Neural progenitor cell (in vitro differentiated cells): ENCODE measurements at regions not wholly inside any gene's neighbourhood (a gene's known extent, or its start where the extent isn't known, plus 50 kb on each side); places are given as distances from the start of the nearest gene placed in this dataset.

Experiments used
- DNase-seq: peaks from one replicate; pipeline ENCODE4 v3.0.0-alpha.2; 2016; ENCODE audit warnings: low spot score
- H2AFZ ChIP-seq: fragments of 200-600 bp; sonication (generic); replicated peaks from 2 replicates; pipeline ENCODE4 v1.6.1; 2016; ENCODE audit warnings: antibody characterized with exemption
- H3F3A ChIP-seq: fragments of 200-600 bp; sonication (generic); 2 replicates; pipeline ENCODE4 v1.6.1; 2016; ENCODE audit warnings: antibody characterized with exemption, low read depth
- H3K27ac ChIP-seq: fragments of 200-600 bp; sonication (generic); 2 replicates; pipeline ENCODE4 v1.5.1; 2016; ENCODE audit warnings: mild to moderate bottlenecking
- H3K27me3 ChIP-seq: fragments of 200-600 bp; sonication (generic); 2 replicates; pipeline ENCODE4 v1.6.1; 2016; ENCODE audit warnings: mild to moderate bottlenecking, moderate library complexity
- H3K36me3 ChIP-seq: fragments of 200-600 bp; sonication (generic); 2 replicates; pipeline ENCODE4 v1.5.1; 2016
- H3K4me1 ChIP-seq: fragments of 200-600 bp; sonication (generic); 2 replicates; pipeline ENCODE4 v1.6.1; 2016; ENCODE audit warnings: mixed run types
- H3K4me2 ChIP-seq: fragments of 200-600 bp; sonication (generic); 2 replicates; pipeline ENCODE4 v1.6.1; 2016
- H3K4me3 ChIP-seq: fragments of 200-600 bp; sonication (generic); 2 replicates; pipeline ENCODE4 v1.5.1; 2016
- H3K79me2 ChIP-seq: fragments of 200-600 bp; sonication (generic); 2 replicates; pipeline ENCODE4 v1.6.1; 2016; ENCODE audit warnings: low read depth
- H3K9ac ChIP-seq: fragments of 200-600 bp; sonication (generic); 2 replicates; pipeline ENCODE4 v1.6.1; 2016
- H3K9me3 ChIP-seq: fragments of 200-600 bp; sonication (generic); 2 replicates; pipeline ENCODE4 v1.5.1; 2016; ENCODE audit warnings: low read depth
- H4K20me1 ChIP-seq: fragments of 200-600 bp; sonication (generic); 2 replicates; pipeline ENCODE4 v1.6.1; 2016; ENCODE audit warnings: low read depth
- H3K27ac Mint-ChIP-seq: 3 replicates; pipeline ENCODE4 v1.8.0; 2021; ENCODE audit warnings: mixed read lengths
- H3K27me3 Mint-ChIP-seq: 2 replicates; pipeline ENCODE4 v1.8.0; 2022; ENCODE audit warnings: low read depth, mild to moderate bottlenecking, inconsistent platforms, moderate library complexity, mixed read lengths; ENCODE audit not compliant: insufficient read depth
- H3K36me3 Mint-ChIP-seq: 3 replicates; pipeline ENCODE4 v1.8.0; 2021; ENCODE audit warnings: mixed read lengths
- H3K4me1 Mint-ChIP-seq: 3 replicates; pipeline ENCODE4 v1.8.0; 2021; ENCODE audit warnings: mixed read lengths
- H3K4me3 Mint-ChIP-seq: 3 replicates; pipeline ENCODE4 v1.8.0; 2021; ENCODE audit warnings: mild to moderate bottlenecking, moderate library complexity, mixed read lengths
- H3K9me3 Mint-ChIP-seq: 3 replicates; pipeline ENCODE4 v1.8.0; 2020; ENCODE audit warnings: mixed read lengths
- EZH2 ChIP-seq: fragments of 200-600 bp; sonication (generic); IDR thresholded peaks from 2 replicates; pipeline ENCODE4 v1.6.1; 2017; ENCODE audit warnings: antibody characterized with exemption, mild to moderate bottlenecking, moderate library complexity
- EZH2phosphoT487 ChIP-seq: fragments of 200-600 bp; sonication (generic); IDR thresholded peaks from 2 replicates; pipeline ENCODE4 v1.6.1; 2017; ENCODE audit warnings: antibody characterized with exemption
- TF ChIP-seq, protein P1 (sequence below): fragments of 200-600 bp; sonication (generic); IDR thresholded peaks from 2 replicates; pipeline ENCODE4 v1.5.1; 2017; ENCODE audit warnings: antibody characterized with exemption, mild to moderate bottlenecking

DNA sequence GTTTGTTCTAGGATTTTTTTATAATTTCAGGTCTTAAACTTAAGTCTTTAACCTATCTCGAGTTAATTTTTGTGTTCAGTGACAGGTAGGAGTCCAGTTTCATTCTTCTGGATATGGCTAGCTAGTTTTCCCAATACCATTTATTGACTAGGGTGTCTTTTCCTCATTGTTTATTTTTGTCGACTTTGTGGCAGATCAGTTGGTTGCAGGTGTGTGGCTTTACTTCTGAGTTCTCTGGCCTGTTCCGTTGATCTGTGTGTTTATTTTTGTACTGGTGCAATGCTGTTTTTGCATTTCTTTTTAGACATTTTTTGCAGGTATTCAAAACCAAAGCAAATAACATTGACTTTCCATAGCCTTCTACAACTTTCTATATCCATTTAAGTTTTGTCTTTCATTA, 121.7 kb downstream of the ETNK1 start:
- H3K27ac Mint-ChIP-seq: no peak overlapping the region

DNA sequence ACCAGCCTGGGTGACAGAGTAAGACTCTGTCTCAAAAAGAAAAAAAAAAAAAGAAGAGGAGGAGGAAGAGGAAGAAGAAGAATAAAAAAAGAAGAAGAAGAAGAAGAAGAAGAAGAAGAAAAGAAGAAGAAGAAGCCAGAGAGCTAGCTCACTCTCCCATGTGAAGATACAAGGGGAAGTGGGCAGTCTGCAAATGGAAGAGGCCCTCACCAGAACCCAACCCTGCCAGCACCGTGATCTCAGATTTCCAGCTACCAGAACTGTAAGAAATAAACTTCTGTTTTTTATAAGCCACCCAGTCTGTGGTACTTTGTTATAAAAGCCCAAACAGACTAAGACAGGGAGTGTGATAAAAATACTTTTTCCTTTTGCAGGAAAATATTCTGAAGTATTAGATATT, 130.7 kb downstream of the ETNK1 start:
- Histone ChIP-seq H3K9ac (no peak overlapping the region), H4K20me1 (no peaks in the 10 kb centered on the region), H3K27me3 (no peaks in the 10 kb centered on the region), H3K4me2 (no peak overlapping the region), H3K9me3 (no peaks in the 10 kb centered on the region), H2AFZ (no peak overlapping the region), H3F3A (no peaks in the 10 kb centered on the region), H3K36me3 (no peaks in the 10 kb centered on the region), H3K27ac (no peak overlapping the region), H3K4me1 (no peaks in the 10 kb centered on the region), H3K79me2 (no peaks in the 10 kb centered on the region), H3K4me3 (no peak overlapping the region)
- DNase-seq: no peak
- no peak overlapping the region for H3K27ac Mint-ChIP-seq
- no peak overlapping the region for H3K4me3 Mint-ChIP-seq
- H3K9me3 Mint-ChIP-seq: peaks cover 5% of the 10 kb centered on the region
- TF ChIP-seq EZH2: no peak
- no peak for TF ChIP-seq EZH2phosphoT487
- TF ChIP-seq, protein P1, sequence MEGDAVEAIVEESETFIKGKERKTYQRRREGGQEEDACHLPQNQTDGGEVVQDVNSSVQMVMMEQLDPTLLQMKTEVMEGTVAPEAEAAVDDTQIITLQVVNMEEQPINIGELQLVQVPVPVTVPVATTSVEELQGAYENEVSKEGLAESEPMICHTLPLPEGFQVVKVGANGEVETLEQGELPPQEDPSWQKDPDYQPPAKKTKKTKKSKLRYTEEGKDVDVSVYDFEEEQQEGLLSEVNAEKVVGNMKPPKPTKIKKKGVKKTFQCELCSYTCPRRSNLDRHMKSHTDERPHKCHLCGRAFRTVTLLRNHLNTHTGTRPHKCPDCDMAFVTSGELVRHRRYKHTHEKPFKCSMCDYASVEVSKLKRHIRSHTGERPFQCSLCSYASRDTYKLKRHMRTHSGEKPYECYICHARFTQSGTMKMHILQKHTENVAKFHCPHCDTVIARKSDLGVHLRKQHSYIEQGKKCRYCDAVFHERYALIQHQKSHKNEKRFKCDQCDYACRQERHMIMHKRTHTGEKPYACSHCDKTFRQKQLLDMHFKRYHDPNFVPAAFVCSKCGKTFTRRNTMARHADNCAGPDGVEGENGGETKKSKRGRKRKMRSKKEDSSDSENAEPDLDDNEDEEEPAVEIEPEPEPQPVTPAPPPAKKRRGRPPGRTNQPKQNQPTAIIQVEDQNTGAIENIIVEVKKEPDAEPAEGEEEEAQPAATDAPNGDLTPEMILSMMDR: no peak
- peaks cover 9% of the 10 kb centered on the region for H3K27me3 Mint-ChIP-seq
- no peaks in the 10 kb centered on the region for H3K4me1 Mint-ChIP-seq
- H3K36me3 Mint-ChIP-seq: no peaks in the 10 kb centered on the region

More for the DNA sequence above, 121.7 kb downstream of the ETNK1 start:
- H3K4me3 ChIP-seq: no peak overlapping the region
- no peaks in the 10 kb centered on the region for H4K20me1 ChIP-seq
- no peak overlapping the region for H2AFZ ChIP-seq
- H3K4me2 ChIP-seq: no peak overlapping the region
- no peaks in the 10 kb centered on the region for H3K79me2 ChIP-seq
- Mint-ChIP-seq H3K4me1 (no peaks in the 10 kb centered on the region), H3K27me3 (peaks cover 6% of the 10 kb centered on the region), H3K9me3 (no peaks in the 10 kb centered on the region), H3K36me3 (no peaks in the 10 kb centered on the region), H3K4me3 (no peak overlapping the region)
- TF ChIP-seq EZH2: no peak
- TF ChIP-seq, protein P1: no peak
- no peak for TF ChIP-seq EZH2phosphoT487
- no peak overlapping the region for H3K27ac ChIP-seq
- H3K36me3 ChIP-seq: no peaks in the 10 kb centered on the region
- no peaks in the 10 kb centered on the region for H3F3A ChIP-seq
- no peaks in the 10 kb centered on the region for H3K9me3 ChIP-seq
- no peaks in the 10 kb centered on the region for H3K27me3 ChIP-seq
- peaks cover 8% of the 10 kb centered on the region for H3K4me1 ChIP-seq
- H3K9ac ChIP-seq: no peak overlapping the region
- DNase-seq: no peak

DNA sequence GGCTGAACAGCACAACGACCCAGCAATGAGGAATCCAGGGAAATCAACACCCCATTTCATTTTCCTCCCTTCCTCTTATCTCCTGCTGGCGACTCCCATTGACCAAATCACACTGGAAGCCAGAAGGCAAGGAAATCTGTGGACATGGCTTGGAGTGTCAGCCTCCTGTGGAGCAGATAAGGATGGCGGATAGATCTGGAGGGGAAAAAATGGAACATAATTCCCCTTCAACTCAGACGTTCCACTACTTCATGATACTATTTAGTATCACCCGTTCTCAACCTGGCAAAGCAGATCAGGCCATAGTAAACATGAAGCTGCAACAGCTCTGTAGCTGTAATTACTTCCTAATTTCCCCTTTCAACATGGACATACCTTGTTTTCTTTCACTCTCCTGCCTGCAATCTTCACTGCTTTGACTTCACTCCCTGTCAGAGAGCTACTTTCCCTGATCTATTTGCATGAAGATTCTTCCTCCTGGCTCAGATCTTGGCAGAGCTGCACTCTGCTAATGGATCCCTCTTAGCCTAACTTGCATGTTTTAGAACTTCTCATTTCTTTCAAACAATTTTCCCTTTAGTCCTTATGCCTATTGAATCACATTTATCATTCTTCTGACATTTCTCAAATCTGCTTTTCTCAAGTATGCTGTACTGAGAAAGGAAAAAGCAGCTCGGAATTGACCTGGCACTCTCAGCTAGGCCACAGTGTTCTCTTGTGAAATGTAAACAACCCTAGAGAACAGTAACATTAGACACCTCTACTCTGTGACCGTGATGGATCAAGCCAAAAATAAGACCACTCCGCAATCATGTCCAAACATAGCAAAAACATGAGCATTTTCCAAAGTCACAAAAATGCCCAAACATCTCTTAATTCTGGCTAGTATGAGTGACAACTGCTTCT, 135.1 kb downstream of the ETNK1 start:
- Mint-ChIP-seq H3K36me3 (no peaks in the 10 kb centered on the region), H3K27me3 (no peaks in the 10 kb centered on the region), H3K4me1 (peaks cover 2% of the 10 kb centered on the region), H3K9me3 (peaks cover 2% of the 10 kb centered on the region), H3K4me3 (no peak overlapping the region), H3K27ac (no peak overlapping the region)
- H3K79me2 ChIP-seq: no peaks in the 10 kb centered on the region
- H3F3A ChIP-seq: no peaks in the 10 kb centered on the region
- no peak overlapping the region for H3K4me3 ChIP-seq
- H3K27ac ChIP-seq: no peak overlapping the region
- H3K36me3 ChIP-seq: no peaks in the 10 kb centered on the region
- peaks cover 2% of the 10 kb centered on the region for H3K4me1 ChIP-seq
- no peaks in the 10 kb centered on the region for H4K20me1 ChIP-seq
- H3K9me3 ChIP-seq: no peaks in the 10 kb centered on the region
- no peak for DNase-seq
- H3K9ac ChIP-seq: no peak overlapping the region
- TF ChIP-seq, protein P1: no peak
- TF ChIP-seq EZH2 (no peak), EZH2phosphoT487 (no peak)
- H2AFZ ChIP-seq: peak overlapping the region; percentile 84
- H3K4me2 ChIP-seq: no peak overlapping the region
- no peaks in the 10 kb centered on the region for H3K27me3 ChIP-seq
